ENCODE measurements at regions not wholly inside any gene's neighbourhood (a gene's known extent, or its start where the extent isn't known, plus 50 kb on each side); places are given as distances from the start of the nearest gene placed in this dataset.

- TF ChIP-seq CTCF (IDR thresholded peaks at IDR 0.05; ENCODE audit: insufficient read depth, low read length): no peak
- no peak for DNase-seq (ENCODE audit: low read depth)
- H3K4me3 ChIP-seq (ENCODE audit: low read depth, low read length): no peak overlapping the region
Measured at GRCh38 chr6:21804941-21805610, 211.5 kb downstream of the SOX4 start.

- DNase-seq (ENCODE audit: low read depth): no peak
- no peak for TF ChIP-seq CTCF (IDR thresholded peaks at IDR 0.05; ENCODE audit: insufficient read depth, low read length)
- H3K4me3 ChIP-seq (ENCODE audit: low read depth, low read length): no peak overlapping the region
Measured at GRCh38 chr6:21807299-21808044, 213.9 kb downstream of the SOX4 start.

GRCh38 chr6:21808045-21808470 lies 214.5 kb downstream of the SOX4 start:
- no peak for TF ChIP-seq CTCF (IDR thresholded peaks at IDR 0.05; ENCODE audit: insufficient read depth, low read length)
- H3K4me3 ChIP-seq (ENCODE audit: low read depth, low read length): no peak overlapping the region
- DNase-seq (ENCODE audit: low read depth): peak; percentile 68

- peak; percentile 51 for DNase-seq (ENCODE audit: low read depth)
- no peak overlapping the region for H3K4me3 ChIP-seq (ENCODE audit: low read depth, low read length)
- TF ChIP-seq CTCF (IDR thresholded peaks at IDR 0.05; ENCODE audit: insufficient read depth, low read length): no peak
Measured at GRCh38 chr6:21808551-21809242, 215.1 kb downstream of the SOX4 start.

- no peak overlapping the region for H3K4me3 ChIP-seq (ENCODE audit: low read depth, low read length)
- no peak for DNase-seq (ENCODE audit: low read depth)
- no peak for TF ChIP-seq CTCF (IDR thresholded peaks at IDR 0.05; ENCODE audit: insufficient read depth, low read length)
Measured at GRCh38 chr6:21811484-21811883, 217.9 kb downstream of the SOX4 start.

- H3K4me3 ChIP-seq (ENCODE audit: low read depth, low read length): no peak overlapping the region
- no peak for TF ChIP-seq CTCF (IDR thresholded peaks at IDR 0.05; ENCODE audit: insufficient read depth, low read length)
- no peak for DNase-seq (ENCODE audit: low read depth)
Measured at GRCh38 chr6:21816231-21816630, 222.7 kb downstream of the SOX4 start.
